ENCODE measurements at regions not wholly inside any gene's neighbourhood (a gene's known extent, or its start where the extent isn't known, plus 50 kb on each side); places are given as distances from the start of the nearest gene placed in this dataset.

DNA sequence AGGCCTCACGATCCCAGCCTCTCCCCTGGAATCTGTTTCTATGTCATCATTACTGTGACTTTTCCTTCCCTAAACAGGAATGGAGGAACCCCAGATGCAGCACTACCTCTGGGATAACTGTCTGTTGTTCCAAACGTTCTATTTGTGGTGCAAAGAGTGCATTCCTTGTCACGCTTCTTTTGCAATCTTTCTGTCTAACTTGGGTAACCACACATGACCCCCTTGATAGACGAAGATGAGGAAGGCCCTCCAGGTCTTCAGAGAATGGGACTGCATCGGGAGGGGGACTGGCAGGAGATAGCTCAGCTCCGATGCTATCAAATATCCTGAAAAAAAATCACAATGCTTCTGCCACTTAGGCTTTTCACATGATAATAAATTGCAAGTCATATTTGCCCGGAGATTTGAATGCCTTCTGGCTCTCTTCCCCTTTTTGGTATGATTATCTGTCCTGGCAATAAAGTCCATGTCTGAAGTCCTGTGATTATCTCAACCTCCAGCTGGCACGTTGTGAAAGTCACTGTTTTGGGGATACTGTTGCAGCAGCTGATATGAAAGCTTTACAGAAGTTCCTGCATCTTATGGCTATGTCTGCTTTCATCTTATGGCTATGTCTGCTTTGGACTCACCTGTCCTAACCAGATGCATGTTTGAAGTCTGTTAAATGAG, 148.7 kb upstream of the LMO4 start (continued):
- TF ChIP-seq, protein P1, sequence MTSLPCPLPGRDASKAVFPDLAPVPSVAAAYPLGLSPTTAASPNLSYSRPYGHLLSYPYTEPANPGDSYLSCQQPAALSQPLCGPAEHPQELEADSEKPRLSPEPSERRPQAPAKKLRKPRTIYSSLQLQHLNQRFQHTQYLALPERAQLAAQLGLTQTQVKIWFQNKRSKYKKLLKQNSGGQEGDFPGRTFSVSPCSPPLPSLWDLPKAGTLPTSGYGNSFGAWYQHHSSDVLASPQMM (CRISPR knock-in tag; IDR thresholded peaks at IDR 0.05): no peak
- TF ChIP-seq HNRNPUL1 (IDR thresholded peaks at IDR 0.05; ENCODE audit: low read length) (no peak), EGR1 (conservative IDR thresholded peaks at IDR 0.05) (no peak), ZNF232 (CRISPR knock-in tag; IDR thresholded peaks at IDR 0.05) (no peak), SREBF1 (IDR thresholded peaks at IDR 0.05; ENCODE audit: borderline replicate concordance, low read depth, low read length) (no peak), ETV1 (tag; conservative IDR thresholded peaks at IDR 0.05; ENCODE audit: low read depth) (no peak), SRSF1 (IDR thresholded peaks at IDR 0.05; ENCODE audit: low read depth, low read length) (no peak), PTRF (tag; IDR thresholded peaks at IDR 0.05) (no peak), PRPF4 (IDR thresholded peaks at IDR 0.05; ENCODE audit: insufficient read depth, low read depth, low read length, poor library complexity, severe bottlenecking) (no peak), MTA3 (IDR thresholded peaks at IDR 0.05; ENCODE audit: borderline replicate concordance) (no peak), DACH1 (IDR thresholded peaks at IDR 0.05; ENCODE audit: partially characterized antibody) (peak; percentile 33), POLR2AphosphoS5 (IDR thresholded peaks at IDR 0.05; ENCODE audit: control insufficient read depth, insufficient read depth, low read depth, low read length) (peak; percentile 75), BRD4 (IDR thresholded peaks at IDR 0.05) (no peak), HEY1 (CRISPR knock-in tag; IDR thresholded peaks at IDR 0.05; ENCODE audit: borderline replicate concordance) (peak; percentile 94), ZKSCAN8 (CRISPR knock-in tag; IDR thresholded peaks at IDR 0.05) (peak; percentile 82; the same call in 1 of the 2 replicates), NUFIP1 (IDR thresholded peaks at IDR 0.05; ENCODE audit: partially characterized antibody) (no peak), TCF7L2 (IDR thresholded peaks at IDR 0.05; ENCODE audit: low read depth, low read length) (no peak), RFX7 (CRISPR knock-in tag; IDR thresholded peaks at IDR 0.05) (no peak), KDM4B (IDR thresholded peaks at IDR 0.05; ENCODE audit: borderline replicate concordance in 2 of 2, low read depth in 1 of 2) (no peak), TAF7 (tag; IDR thresholded peaks at IDR 0.05) (no peak), ZNF707 (CRISPR knock-in tag; conservative IDR thresholded peaks at IDR 0.05) (no peak), XRCC3 (IDR thresholded peaks at IDR 0.05) (no peak)
- TF ChIP-seq, protein P2, sequence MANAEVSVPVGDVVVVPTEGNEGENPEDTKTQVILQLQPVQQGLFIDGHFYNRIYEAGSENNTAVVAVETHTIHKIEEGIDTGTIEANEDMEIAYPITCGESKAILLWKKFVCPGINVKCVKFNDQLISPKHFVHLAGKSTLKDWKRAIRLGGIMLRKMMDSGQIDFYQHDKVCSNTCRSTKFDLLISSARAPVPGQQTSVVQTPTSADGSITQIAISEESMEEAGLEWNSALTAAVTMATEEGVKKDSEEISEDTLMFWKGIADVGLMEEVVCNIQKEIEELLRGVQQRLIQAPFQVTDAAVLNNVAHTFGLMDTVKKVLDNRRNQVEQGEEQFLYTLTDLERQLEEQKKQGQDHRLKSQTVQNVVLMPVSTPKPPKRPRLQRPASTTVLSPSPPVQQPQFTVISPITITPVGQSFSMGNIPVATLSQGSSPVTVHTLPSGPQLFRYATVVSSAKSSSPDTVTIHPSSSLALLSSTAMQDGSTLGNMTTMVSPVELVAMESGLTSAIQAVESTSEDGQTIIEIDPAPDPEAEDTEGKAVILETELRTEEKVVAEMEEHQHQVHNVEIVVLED (CRISPR knock-in tag; IDR thresholded peaks at IDR 0.05): peak; percentile 44; the same call in 1 of the 2 replicates
- TF ChIP-seq, protein P3, sequence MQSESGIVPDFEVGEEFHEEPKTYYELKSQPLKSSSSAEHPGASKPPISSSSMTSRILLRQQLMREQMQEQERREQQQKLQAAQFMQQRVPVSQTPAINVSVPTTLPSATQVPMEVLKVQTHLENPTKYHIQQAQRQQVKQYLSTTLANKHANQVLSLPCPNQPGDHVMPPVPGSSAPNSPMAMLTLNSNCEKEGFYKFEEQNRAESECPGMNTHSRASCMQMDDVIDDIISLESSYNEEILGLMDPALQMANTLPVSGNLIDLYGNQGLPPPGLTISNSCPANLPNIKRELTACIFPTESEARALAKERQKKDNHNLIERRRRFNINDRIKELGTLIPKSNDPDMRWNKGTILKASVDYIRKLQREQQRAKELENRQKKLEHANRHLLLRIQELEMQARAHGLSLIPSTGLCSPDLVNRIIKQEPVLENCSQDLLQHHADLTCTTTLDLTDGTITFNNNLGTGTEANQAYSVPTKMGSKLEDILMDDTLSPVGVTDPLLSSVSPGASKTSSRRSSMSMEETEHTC (IDR thresholded peaks at IDR 0.05): no peak
- TF ChIP-seq, protein P4, sequence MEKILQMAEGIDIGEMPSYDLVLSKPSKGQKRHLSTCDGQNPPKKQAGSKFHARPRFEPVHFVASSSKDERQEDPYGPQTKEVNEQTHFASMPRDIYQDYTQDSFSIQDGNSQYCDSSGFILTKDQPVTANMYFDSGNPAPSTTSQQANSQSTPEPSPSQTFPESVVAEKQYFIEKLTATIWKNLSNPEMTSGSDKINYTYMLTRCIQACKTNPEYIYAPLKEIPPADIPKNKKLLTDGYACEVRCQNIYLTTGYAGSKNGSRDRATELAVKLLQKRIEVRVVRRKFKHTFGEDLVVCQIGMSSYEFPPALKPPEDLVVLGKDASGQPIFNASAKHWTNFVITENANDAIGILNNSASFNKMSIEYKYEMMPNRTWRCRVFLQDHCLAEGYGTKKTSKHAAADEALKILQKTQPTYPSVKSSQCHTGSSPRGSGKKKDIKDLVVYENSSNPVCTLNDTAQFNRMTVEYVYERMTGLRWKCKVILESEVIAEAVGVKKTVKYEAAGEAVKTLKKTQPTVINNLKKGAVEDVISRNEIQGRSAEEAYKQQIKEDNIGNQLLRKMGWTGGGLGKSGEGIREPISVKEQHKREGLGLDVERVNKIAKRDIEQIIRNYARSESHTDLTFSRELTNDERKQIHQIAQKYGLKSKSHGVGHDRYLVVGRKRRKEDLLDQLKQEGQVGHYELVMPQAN (IDR thresholded peaks at IDR 0.05; ENCODE audit: borderline replicate concordance): no peak
